Thoracic aorta (tissue), 2 donors: ENCODE measurements at regions not wholly inside any gene's neighbourhood (a gene's known extent, or its start where the extent isn't known, plus 50 kb on each side); places are given as distances from the start of the nearest gene placed in this dataset.

Experiments used
- ATAC-seq: fragments of 150-250 bp; one replicate; pipeline ENCODE4 v1.8.0; 2017; ENCODE audit warnings: low read depth; ENCODE audit not compliant: insufficient number of reproducible peaks, low FRiP score
- DNase-seq: peaks from one replicate; pipeline ENCODE4 v3.0.0-alpha.2; 2020; ENCODE audit warnings: low spot score
- H3K27ac ChIP-seq, 2 donors: fragments of 200-600 bp; sonication (generic); 1 replicate in 1 of 2; 2 replicates in 1 of 2; pipeline ENCODE4 v1.5.1; 2016; ENCODE audit warnings: mild to moderate bottlenecking in 2 of 2, moderate library complexity in 2 of 2
- H3K27me3 ChIP-seq: fragments of 200-600 bp; sonication (generic); replicated peaks from 2 replicates; pipeline ENCODE4 v1.6.0; 2016; ENCODE audit warnings: mild to moderate bottlenecking; ENCODE audit not compliant: insufficient read depth
- H3K36me3 ChIP-seq: fragments of 200-600 bp; sonication (generic); one replicate; pipeline ENCODE4 v1.5.1; 2016
- H3K4me1 ChIP-seq, 2 donors: fragments of 200-600 bp; sonication (generic); 1 replicate in 1 of 2; 2 replicates in 1 of 2; pipeline versions ENCODE4 v1.5.1 to v1.6.0; 2016; ENCODE audit warnings: low read depth in 2 of 2, mild to moderate bottlenecking in 1 of 2; ENCODE audit not compliant: control insufficient read depth in 1 of 2
- H3K4me3 ChIP-seq: fragments of 200-600 bp; sonication (generic); 2 replicates; pipeline ENCODE4 v1.5.1; 2016; ENCODE audit warnings: mild to moderate bottlenecking
- H3K9me3 ChIP-seq: fragments of 200-600 bp; sonication (generic); 2 replicates; pipeline ENCODE4 v1.5.1; 2016
- TF ChIP-seq, protein P1 (sequence below): fragments of 200-600 bp; sonication (generic); IDR thresholded peaks from one replicate; pipeline ENCODE4 v1.5.1; 2019; ENCODE audit warnings: antibody characterized with exemption

DNA sequence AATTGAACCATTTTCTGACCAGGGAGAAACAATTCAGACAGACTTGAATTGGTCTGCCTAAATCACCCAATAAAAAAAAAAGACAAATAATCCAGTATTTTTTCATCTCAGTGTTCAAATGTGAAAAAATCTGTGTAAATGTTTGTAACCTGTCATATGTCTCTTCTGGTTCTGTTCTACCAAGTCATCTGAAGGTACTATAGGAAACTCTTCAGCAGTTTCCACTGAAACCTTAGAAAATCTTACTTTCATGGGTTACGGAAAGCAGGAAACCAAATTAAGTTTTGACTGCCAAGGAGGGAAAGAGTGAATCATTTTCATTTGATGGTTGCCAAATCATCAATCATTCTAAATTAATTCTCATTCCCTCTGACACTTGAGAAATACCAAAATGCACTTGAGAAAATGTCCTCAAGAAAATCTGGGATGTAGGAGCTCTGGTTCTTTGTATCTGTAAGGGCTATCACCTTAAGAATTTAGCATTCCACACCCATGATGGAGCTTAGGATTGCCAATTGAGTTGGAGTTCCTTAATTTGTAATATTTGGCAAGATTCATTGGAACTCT lies 278.2 kb upstream of the KCNH8 start:
- no peak for ATAC-seq
- no peaks in the 10 kb centered on the region for H3K36me3 ChIP-seq
- H3K9me3 ChIP-seq: no peaks in the 10 kb centered on the region
- H3K27me3 ChIP-seq: no peaks in the 10 kb centered on the region
- peak overlapping the region; percentile 37 to 62 for H3K27ac ChIP-seq
- no peak overlapping the region for H3K4me3 ChIP-seq
- peaks cover 6 to 17% of the 10 kb centered on the region in 2 donors for H3K4me1 ChIP-seq
- TF ChIP-seq, protein P1, sequence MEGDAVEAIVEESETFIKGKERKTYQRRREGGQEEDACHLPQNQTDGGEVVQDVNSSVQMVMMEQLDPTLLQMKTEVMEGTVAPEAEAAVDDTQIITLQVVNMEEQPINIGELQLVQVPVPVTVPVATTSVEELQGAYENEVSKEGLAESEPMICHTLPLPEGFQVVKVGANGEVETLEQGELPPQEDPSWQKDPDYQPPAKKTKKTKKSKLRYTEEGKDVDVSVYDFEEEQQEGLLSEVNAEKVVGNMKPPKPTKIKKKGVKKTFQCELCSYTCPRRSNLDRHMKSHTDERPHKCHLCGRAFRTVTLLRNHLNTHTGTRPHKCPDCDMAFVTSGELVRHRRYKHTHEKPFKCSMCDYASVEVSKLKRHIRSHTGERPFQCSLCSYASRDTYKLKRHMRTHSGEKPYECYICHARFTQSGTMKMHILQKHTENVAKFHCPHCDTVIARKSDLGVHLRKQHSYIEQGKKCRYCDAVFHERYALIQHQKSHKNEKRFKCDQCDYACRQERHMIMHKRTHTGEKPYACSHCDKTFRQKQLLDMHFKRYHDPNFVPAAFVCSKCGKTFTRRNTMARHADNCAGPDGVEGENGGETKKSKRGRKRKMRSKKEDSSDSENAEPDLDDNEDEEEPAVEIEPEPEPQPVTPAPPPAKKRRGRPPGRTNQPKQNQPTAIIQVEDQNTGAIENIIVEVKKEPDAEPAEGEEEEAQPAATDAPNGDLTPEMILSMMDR: no peak
- DNase-seq: no peak

DNA sequence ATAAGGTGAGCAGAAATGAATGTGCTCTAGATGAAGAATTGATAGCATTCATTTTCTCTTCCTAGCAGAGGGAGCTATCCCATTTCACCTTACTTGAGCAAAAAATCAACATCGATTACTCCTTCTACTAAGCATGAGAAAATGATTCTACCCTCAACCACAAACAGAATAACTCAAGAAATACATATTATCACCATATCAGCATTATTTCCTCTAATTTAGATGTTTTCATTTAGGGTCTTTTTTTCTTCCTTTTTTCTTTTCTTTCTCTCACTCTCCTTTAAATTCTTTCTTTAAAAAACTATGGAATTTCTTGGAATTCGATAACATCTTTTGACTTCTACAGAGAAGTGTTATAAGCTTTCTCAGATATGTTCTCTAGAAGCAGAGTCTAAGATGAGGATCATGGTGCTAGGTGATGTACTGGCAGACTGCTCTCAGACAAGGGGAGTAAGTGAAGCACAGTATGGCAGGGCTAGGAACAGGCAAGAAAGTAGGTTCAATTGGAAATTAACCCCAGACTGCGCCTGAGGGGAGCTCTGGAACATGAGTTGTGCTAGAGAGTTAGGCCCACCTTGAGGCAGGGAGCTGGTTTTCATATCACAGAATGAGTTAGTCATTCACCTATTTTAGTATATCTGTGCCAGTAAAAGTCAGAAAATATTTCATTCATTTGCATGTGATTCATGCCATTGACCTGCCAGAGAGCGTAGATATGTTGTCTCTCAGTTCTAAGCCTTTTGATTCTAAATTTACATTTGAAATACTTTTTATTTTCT lies 279.2 kb upstream of the KCNH8 start:
- DNase-seq (no peak), ATAC-seq (no peak)
- Histone ChIP-seq H3K9me3 (no peaks in the 10 kb centered on the region), H3K4me3 (no peak overlapping the region), H3K27ac (peak overlapping the region; percentile 37 to 62), H3K4me1 (peaks cover 6 to 17% of the 10 kb centered on the region in 2 donors), H3K27me3 (no peaks in the 10 kb centered on the region), H3K36me3 (no peaks in the 10 kb centered on the region)
- TF ChIP-seq, protein P1: no peak

DNA sequence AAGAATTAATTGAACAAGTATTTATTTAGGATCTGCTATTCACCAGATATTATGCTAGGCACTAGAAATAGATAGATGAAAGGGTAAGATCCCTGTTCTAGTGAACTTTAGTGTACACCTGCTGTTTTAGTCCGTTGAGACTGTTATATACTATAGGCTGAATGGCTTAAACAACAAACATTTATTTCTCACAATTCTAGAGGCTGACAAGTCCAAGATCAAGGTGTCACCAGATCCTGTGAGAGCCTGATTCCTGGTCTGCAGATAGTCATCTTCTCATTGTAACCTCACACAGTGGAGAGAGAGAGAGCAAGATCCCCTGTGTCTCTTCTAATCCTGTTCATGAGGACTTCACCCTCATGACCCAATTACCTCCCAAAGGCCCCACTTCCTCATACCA lies 281.4 kb upstream of the KCNH8 start:
- H3K27me3 ChIP-seq: no peaks in the 10 kb centered on the region
- no peak for DNase-seq
- H3K36me3 ChIP-seq: no peaks in the 10 kb centered on the region
- no peak for ATAC-seq
- TF ChIP-seq, protein P1: no peak
- no peak overlapping the region for H3K4me3 ChIP-seq
- peaks cover 6 to 17% of the 10 kb centered on the region in 2 donors for H3K4me1 ChIP-seq
- H3K9me3 ChIP-seq: no peaks in the 10 kb centered on the region
- H3K27ac ChIP-seq: no peak overlapping the region

DNA sequence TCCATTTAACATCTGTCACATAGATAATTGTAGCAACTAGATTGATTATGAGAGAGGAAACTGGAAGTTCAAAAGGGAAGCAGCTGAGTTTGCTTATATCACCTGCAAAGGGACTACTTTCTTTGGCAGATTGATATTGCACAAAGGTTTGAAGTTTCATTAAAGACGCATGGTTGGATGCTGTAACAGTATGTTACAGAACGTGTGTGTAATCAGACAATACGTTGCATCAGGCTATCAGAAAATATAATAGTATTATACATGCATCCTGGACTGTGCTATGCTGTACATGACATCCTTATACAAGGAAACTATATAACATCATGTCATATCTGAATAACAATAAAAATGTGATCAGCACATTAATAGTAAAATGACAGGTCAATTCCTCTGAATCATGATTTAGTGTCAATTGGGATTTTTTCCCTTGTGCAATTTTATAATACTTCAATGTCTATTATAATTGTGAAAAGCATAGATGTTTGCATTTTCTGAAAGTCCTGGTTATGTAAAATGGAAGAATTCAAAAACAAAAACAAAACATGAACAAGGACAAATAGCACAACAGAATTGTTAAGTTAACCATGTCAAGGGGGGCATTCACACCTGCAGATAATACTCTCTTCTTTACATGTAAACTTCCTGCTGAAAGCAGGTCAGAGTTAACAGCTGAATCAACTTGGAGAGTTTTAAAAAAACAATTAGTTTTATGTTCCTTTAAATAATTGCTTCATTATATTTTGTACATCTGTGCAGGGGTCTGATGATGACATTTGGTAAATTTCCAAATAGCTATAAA lies 283.2 kb upstream of the KCNH8 start:
- Histone ChIP-seq H3K4me3 (no peak overlapping the region), H3K27me3 (no peaks in the 10 kb centered on the region), H3K36me3 (no peaks in the 10 kb centered on the region), H3K4me1 (peaks cover 6 to 12% of the 10 kb centered on the region in 2 donors), H3K9me3 (no peaks in the 10 kb centered on the region), H3K27ac (no peak overlapping the region)
- TF ChIP-seq, protein P1: no peak
- ATAC-seq (no peak), DNase-seq (no peak)

GRCh38 chr3:18862077-18862476 lies 286.2 kb upstream of the KCNH8 start:
- ATAC-seq: no peak
- Histone ChIP-seq H3K9me3 (no peaks in the 10 kb centered on the region), H3K4me3 (no peak overlapping the region), H3K36me3 (no peaks in the 10 kb centered on the region), H3K4me1 (no peaks in the 10 kb centered on the region), H3K27me3 (no peaks in the 10 kb centered on the region), H3K27ac (no peak overlapping the region)
- no peak for DNase-seq
- TF ChIP-seq, protein P1: no peak
